Aorta (tissue), 5 donors: ENCODE measurements at regions not wholly inside any gene's neighbourhood (a gene's known extent, or its start where the extent isn't known, plus 50 kb on each side); places are given as distances from the start of the nearest gene placed in this dataset.

Experiments used
- ATAC-seq: fragments of 200-7000 bp; cut with Tn5 transposase; one replicate; pipeline ENCODE4 v1.9.1; 2022; ENCODE audit warnings: moderate library complexity; ENCODE audit not compliant: low FRiP score
- DNase-seq, 2 donors: peaks; one replicate each; pipeline ENCODE4 v3.0.0-alpha.2; 2020
- H3K27ac ChIP-seq, 2 donors: one replicate each; pipeline ENCODE4 v1.5.1; 2013; ENCODE audit warnings: low read length in 2 of 2, mild to moderate bottlenecking in 2 of 2, moderate library complexity in 2 of 2, control low read depth in 1 of 2, inconsistent platforms in 1 of 2, low read depth in 1 of 2
- H3K27me3 ChIP-seq, 2 donors: one replicate each; pipeline ENCODE4 v1.6.1; 2013; ENCODE audit warnings: control low read depth in 1 of 2, low read length in 1 of 2, mild to moderate bottlenecking in 1 of 2, moderate library complexity in 1 of 2; ENCODE audit not compliant: insufficient read depth in 2 of 2, control insufficient read depth in 1 of 2
- H3K36me3 ChIP-seq, 2 donors: one replicate each; pipeline ENCODE4 v1.6.1; 2013; ENCODE audit warnings: control low read depth in 1 of 2, low read length in 1 of 2, mild to moderate bottlenecking in 1 of 2; ENCODE audit not compliant: insufficient read depth in 2 of 2, control insufficient read depth in 1 of 2
- H3K4me1 ChIP-seq, 2 donors: one replicate each; pipeline ENCODE4 v1.6.1; 2013; ENCODE audit warnings: low read length in 2 of 2, control low read depth in 1 of 2, mild to moderate bottlenecking in 1 of 2, moderate library complexity in 1 of 2; ENCODE audit not compliant: insufficient read depth in 2 of 2, control insufficient read depth in 1 of 2
- H3K4me3 ChIP-seq, 2 donors: one replicate each; pipeline ENCODE4 v1.5.1; 2013; ENCODE audit warnings: low read length in 2 of 2, control low read depth in 1 of 2, mild to moderate bottlenecking in 1 of 2
- H3K9me3 ChIP-seq: one replicate; pipeline ENCODE4 v1.6.1; 2013; ENCODE audit warnings: mild to moderate bottlenecking, low read length; ENCODE audit not compliant: control insufficient read depth
- WGBS, 2 donors: extraction: QIAGEN DNeasy Blood & Tissue Kit; methylation state at CpG; one replicate each; pipeline ENCODE4 v1.1.7; 2013; 5-methylcytosine and 5-hydroxymethylcytosine counted together
- intact Hi-C, 2 donors: fragments of 100-400 bp; cut with DNase I; formaldehyde crosslinking; loops; one replicate each; pipeline versions ENCODE4 v1.14.2 to v1.15.0; 2022
- donor health status: healthy with polysubstance abuse.
- donor health status: Bipolar disorder and iron deficiency.
- donor health status: DM: no; HTN: no; CAD: no.
- donor health status: DM: no; HTN: no; CAD: no.
- donor health status: DM: yes; HTN: yes; CAD: no.

DNA sequence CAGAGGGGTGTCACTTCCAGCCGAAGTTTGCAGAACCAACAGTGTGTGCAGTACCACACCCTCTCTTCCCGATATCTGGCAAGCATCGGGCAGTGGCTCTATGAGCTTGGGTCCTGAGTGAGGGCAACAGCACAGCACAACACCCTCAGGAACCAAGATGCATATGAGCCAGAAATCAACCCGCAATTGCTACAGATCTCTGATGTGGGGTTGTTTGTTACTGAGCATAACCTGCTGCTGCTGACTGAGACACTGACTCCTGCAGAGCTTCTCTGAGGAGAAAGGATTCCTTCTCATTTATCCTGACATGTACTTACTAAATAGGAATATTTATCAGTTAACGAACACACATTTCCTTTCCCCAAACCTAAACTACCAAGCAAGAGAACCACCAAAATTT lies 218.3 kb downstream of the RBFOX3 start:
- Histone ChIP-seq H3K27me3 (no peaks in the 10 kb centered on the region), H3K36me3 (no peaks in the 10 kb centered on the region), H3K27ac (no peak overlapping the region), H3K9me3 (no peaks in the 10 kb centered on the region), H3K4me3 (no peak overlapping the region), H3K4me1 (no peaks in the 10 kb centered on the region)
- intact Hi-C loops: loop anchor here (2.0 to 10.0 kb wide), 4 partner anchors 205 to 378 kb away; no protein-coding TSS in a partner anchor
- DNase-seq (no peak), ATAC-seq (no peak)
- 87 to 90% methylated on average over 5 of the region's 5 CpGs for WGBS, 2 donors

DNA sequence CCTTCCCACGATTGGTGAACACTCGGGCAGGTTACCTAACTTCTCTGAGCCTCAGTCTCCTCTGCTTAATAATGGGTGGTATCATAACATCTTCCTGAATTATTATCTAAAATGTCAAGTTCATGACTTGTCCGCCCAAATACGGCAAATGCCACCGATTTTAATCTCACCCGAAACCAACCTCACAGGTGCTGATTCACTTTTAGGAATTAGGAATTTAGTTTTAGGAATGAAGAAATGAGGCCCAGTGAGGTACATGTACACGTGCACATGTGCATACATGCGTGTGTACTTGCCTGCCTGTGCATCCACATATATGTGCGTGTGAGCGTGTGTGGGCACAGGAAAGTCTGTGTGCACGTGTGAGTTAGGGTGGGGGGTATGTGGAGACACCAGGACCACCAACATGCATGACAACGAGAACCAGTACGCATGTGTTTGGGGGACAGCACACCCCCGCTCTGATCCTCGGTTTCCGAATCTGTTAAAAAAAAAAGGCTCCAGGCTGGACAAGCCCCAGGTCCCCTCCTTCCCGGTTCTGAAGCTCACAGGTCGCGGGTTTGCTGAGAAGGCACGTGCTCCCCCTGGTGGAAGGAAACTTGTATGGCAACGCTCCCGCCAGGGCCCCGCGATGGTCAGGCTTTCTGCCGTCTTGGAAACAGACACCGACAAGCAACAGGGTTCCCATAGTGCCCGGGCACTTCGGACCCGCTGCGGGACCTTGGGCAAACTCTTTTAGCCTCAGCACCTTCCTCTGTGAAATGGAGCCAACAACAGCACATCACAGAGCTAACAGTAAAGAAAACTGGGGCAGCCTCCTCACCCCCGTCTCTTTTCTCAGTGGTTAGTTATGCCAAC lies 219.2 kb downstream of the RBFOX3 start:
- Histone ChIP-seq H3K27me3 (no peaks in the 10 kb centered on the region), H3K4me3 (no peak overlapping the region), H3K36me3 (no peaks in the 10 kb centered on the region), H3K9me3 (no peaks in the 10 kb centered on the region), H3K4me1 (no peaks in the 10 kb centered on the region), H3K27ac (no peak overlapping the region)
- intact Hi-C loops: loop anchor here (2.0 to 10.0 kb wide), 4 partner anchors 204 to 377 kb away; no protein-coding TSS in a partner anchor
- 19 to 21% methylated on average over 31 of the region's 31 CpGs for WGBS, 2 donors
- peak; percentile 76 to 92 for DNase-seq
- peak; percentile 72 for ATAC-seq

GRCh38 chr17:79389896-79390295 lies 221.0 kb downstream of the RBFOX3 start:
- H3K27me3 ChIP-seq: no peaks in the 10 kb centered on the region
- 88 to 93% methylated on average over 19 of the region's 19 CpGs for whole genome bisulfite sequencing, 2 donors
- DNase-seq (no peak), ATAC-seq (no peak)
- no peaks in the 10 kb centered on the region for H3K36me3 ChIP-seq
- H3K9me3 ChIP-seq: no peaks in the 10 kb centered on the region
- H3K27ac ChIP-seq: no peak overlapping the region
- H3K4me1 ChIP-seq: no peaks in the 10 kb centered on the region
- intact Hi-C loops: loop anchor here (5.0 to 10.0 kb wide), 2 partner anchors 203 to 375 kb away; no protein-coding TSS in a partner anchor
- H3K4me3 ChIP-seq: no peak overlapping the region

- Histone ChIP-seq H3K27me3 (no peaks in the 10 kb centered on the region), H3K27ac (no peak overlapping the region), H3K9me3 (no peaks in the 10 kb centered on the region), H3K4me1 (no peaks in the 10 kb centered on the region), H3K36me3 (no peaks in the 10 kb centered on the region), H3K4me3 (no peak overlapping the region)
- WGBS, 2 donors: 44 to 48% methylated on average over 28 of the region's 28 CpGs
- no peak for ATAC-seq
- DNase-seq: peak in 1 of 2 donors; percentile 84
- intact Hi-C loops: no loop called here
These were observed 222.1 kb downstream of the RBFOX3 start for GRCh38 chr17:79388556-79389295.

DNA sequence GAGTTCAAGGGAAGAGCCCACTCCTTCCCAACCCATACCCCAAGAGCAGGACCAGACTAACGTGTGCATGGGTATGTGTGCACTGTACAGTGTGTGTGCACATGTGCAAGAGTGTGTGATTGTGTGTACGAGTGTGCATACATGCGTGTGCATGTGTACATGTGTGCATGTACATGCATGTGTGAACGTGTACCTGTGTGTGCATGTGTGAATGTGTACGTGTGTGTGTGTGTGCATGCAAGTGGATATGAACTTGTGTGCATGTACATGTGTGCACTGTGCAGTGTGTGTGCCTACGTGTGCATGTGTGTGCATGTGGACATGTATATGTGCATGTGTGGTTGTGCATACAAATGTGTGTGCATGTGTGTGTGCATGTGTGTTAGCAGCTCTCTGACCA lies 223.1 kb downstream of the RBFOX3 start:
- no peak overlapping the region for H3K27ac ChIP-seq
- intact Hi-C loops: no loop called here
- ATAC-seq (no peak), DNase-seq (no peak)
- 74 to 75% methylated on average over 6 of the region's 6 CpGs for whole genome bisulfite sequencing, 2 donors
- H3K36me3 ChIP-seq: no peaks in the 10 kb centered on the region
- no peaks in the 10 kb centered on the region for H3K9me3 ChIP-seq
- H3K4me1 ChIP-seq: no peaks in the 10 kb centered on the region
- no peak overlapping the region for H3K4me3 ChIP-seq
- no peaks in the 10 kb centered on the region for H3K27me3 ChIP-seq

- DNase-seq: no peak
- Histone ChIP-seq H3K9me3 (no peaks in the 10 kb centered on the region), H3K4me1 (no peaks in the 10 kb centered on the region), H3K27ac (no peak overlapping the region), H3K27me3 (no peaks in the 10 kb centered on the region), H3K4me3 (no peak overlapping the region), H3K36me3 (no peaks in the 10 kb centered on the region)
- intact Hi-C loops: no loop called here
- ATAC-seq: no peak
- WGBS, 2 donors: 92 to 93% methylated on average over 5 of the region's 5 CpGs
These were observed 224.8 kb downstream of the RBFOX3 start for GRCh38 chr17:79385962-79386563.

GRCh38 chr17:79382313-79382712 lies 228.5 kb downstream of the RBFOX3 start:
- Histone ChIP-seq H3K27ac (no peak overlapping the region), H3K36me3 (no peaks in the 10 kb centered on the region), H3K4me3 (no peak overlapping the region), H3K4me1 (no peaks in the 10 kb centered on the region), H3K27me3 (no peaks in the 10 kb centered on the region), H3K9me3 (no peaks in the 10 kb centered on the region)
- intact Hi-C loops: no loop called here
- WGBS, 2 donors: 76 to 79% methylated on average over 9 of the region's 9 CpGs
- no peak for DNase-seq
- no peak for ATAC-seq

DNA sequence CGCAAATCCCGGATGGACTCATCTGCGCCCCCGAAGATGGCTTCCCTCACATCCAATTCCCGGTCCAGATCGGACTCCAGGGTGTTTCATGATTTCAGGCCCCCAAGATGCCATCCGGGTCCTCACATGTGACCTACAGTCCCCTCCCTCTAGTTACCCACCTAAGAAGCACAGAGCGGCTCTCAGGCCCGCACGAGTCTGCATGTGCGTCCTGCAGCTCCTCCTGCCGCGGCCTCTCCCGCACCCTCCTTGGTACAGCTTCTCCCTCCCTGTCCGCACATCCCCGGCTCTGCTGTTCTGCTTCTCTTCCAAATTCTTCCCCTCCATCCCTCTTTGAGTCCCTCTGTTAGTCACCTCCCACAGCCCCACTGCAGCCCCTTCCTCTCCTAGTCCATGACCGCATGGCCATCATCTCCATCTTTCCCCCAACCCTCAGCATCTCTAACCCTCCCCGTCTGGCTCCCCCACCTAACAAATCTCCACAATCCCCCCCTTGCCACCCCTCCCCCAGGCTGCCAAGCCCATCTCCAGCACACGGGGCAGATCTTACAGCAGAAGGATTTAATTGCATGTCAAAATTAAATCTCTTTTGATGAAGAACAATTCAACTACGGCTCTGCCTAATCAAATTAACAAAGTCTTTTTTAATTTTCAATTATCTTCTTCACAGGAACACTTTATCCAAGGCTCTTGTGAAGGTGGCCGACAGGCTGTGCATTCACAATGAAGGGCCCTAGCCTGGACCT lies 231.0 kb downstream of the RBFOX3 start:
- H3K36me3 ChIP-seq: no peaks in the 10 kb centered on the region
- H3K27ac ChIP-seq: no peak overlapping the region
- H3K27me3 ChIP-seq: no peaks in the 10 kb centered on the region
- intact Hi-C loops: no loop called here
- no peak for DNase-seq
- H3K9me3 ChIP-seq: no peaks in the 10 kb centered on the region
- no peak for ATAC-seq
- 71 to 78% methylated on average over 21 of the region's 21 CpGs for WGBS, 2 donors
- H3K4me1 ChIP-seq: no peaks in the 10 kb centered on the region
- H3K4me3 ChIP-seq: no peak overlapping the region
